ENCODE measurements at regions not wholly inside any gene's neighbourhood (a gene's known extent, or its start where the extent isn't known, plus 50 kb on each side); places are given as distances from the start of the nearest gene placed in this dataset.
"Not testable (repeated sequence)": the region's sequence is repeated elsewhere in the genome, so short reads cannot be mapped to it uniquely, and the experiment has no call there.

GRCh38 chr9:29214154-29214689 lies 1640.9 kb upstream of the C9orf72 start:
- DNase-seq (ENCODE audit: low spot score in 2 of 2) (no peak), FAIRE-seq (no peak)

DNA sequence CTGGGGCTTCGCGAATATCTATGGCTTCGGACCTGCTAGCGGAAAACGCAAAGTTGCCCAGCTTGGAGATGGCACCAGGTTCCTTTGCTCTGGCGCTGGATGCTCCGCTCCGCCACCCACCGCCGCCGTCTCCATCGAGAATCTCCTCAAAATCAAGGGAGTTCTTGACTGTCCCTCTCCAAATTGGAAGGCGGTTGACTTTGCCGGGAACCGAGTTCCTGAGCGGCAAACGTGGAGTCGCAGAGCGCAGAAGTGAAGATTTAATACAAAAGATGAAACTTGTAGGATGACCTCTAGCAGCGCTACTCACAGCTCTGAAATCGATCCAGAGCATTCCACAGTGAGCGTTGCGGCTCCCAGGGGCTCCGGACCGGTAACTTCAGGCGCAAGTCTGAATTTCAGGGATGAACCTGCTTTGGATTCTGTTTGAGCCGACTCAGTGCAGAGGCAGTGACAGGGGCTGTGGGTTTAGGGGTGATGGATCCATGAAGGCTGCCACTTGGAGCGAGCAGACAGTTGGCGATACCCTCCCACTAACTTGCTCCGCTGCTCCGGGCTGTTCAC lies 1641.5 kb upstream of the C9orf72 start:
- no peak for DNase-seq (ENCODE audit: low spot score in 2 of 2)
- no peak for FAIRE-seq

- no peak for FAIRE-seq
- no peak for DNase-seq (ENCODE audit: low spot score in 2 of 2)
Observed at GRCh38 chr9:29217966-29218365, 1644.7 kb upstream of the C9orf72 start.

DNA sequence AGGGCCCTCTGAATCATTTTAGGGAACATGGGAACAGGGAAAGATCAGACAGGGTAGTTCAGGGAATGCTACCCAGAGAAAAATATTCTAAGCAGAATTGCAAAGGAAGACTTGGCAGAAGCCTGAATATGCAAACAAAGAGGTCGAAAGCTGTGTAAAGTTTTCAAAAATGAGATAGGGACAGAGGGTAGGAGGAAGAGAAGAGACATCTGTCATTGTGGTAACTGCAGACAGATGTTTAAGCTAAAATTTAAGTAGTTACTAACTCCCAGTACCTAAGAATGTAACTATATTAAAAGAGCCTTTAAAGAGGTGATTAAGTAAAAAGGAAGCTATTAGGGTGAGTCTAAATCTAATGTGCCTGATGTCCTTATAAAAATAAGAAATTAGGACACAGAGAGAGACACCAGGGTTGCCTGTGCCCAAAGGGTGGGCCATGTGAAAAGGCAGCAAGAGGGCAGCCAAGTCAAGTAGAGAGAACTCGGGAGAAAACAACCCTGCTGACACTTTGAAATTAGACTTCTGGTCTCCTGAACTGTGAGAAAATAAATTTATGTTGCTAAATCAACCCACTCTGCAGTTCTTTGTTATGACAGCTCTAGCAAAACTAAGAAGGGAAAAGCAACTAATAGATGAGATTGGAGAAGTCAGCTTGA lies 1647.4 kb upstream of the C9orf72 start:
- FAIRE-seq, result no peak
- DNase-seq (ENCODE audit: low spot score in 2 of 2), result no peak

GRCh38 chr9:29228558-29228957 lies 1655.3 kb upstream of the C9orf72 start:
- DNase-seq (ENCODE audit: low spot score in 2 of 2) (no peak), FAIRE-seq (no peak)

- FAIRE-seq (no peak), DNase-seq (ENCODE audit: low spot score in 2 of 2) (no peak)
Observed at GRCh38 chr9:29230931-29231330, 1657.7 kb upstream of the C9orf72 start.

DNA sequence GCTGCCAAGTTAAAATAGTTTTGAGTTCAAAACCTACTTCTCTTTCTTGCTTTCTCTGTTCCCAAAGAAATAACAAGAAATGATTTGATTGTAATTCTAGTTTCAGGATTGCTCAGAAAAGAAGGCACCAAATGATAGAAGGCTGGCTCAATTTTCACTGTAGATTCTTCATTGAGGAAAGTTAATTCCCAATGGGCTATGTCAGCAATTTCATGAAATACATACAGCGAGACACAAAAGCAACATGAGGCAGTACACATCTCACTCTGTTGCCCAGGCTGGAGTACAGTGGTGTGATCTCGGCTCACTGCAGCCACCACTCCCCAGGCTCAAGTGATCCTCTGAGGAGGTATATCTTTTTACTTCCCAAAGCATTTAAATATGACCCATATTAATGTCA lies 1659.9 kb upstream of the C9orf72 start:
- FAIRE-seq, result no peak

GRCh38 chr9:29241320-29241719 lies 1668.0 kb upstream of the C9orf72 start:
- FAIRE-seq (no peak), DNase-seq (ENCODE audit: low spot score in 2 of 2) (no peak)

More for the DNA sequence above, 1659.9 kb upstream of the C9orf72 start:
- DNase-seq (ENCODE audit: low spot score in 2 of 2), result no peak

GRCh38 chr9:29245351-29245750 lies 1672.1 kb upstream of the C9orf72 start:
- FAIRE-seq, result no peak
- DNase-seq (ENCODE audit: low spot score in 2 of 2), result no peak

GRCh38 chr9:29270400-29270799 lies 1697.1 kb upstream of the C9orf72 start:
- not testable (repeated sequence) for FAIRE-seq; DNase-seq (ENCODE audit: low spot score in 2 of 2)

DNA sequence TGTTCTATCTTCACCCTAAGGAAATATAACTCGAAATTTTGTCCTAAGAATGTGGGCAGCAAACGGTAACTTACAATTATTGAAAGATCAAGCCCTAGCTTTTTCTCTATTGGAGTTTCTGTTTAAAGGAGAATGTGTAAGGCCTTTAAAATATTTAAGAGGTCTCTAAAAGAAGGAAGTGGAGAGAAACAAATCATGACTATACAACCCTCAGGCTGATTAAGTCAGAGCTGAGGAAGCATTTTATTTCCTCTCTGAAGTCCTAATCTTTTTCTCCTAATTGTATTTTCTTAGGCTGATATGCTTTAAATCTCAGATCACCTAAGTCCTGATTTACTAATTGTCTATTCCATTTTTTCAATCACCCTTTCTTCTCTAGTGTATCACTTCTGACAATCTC lies 1708.8 kb upstream of the C9orf72 start:
- FAIRE-seq (no peak), DNase-seq (ENCODE audit: low spot score in 2 of 2) (no peak)

DNA sequence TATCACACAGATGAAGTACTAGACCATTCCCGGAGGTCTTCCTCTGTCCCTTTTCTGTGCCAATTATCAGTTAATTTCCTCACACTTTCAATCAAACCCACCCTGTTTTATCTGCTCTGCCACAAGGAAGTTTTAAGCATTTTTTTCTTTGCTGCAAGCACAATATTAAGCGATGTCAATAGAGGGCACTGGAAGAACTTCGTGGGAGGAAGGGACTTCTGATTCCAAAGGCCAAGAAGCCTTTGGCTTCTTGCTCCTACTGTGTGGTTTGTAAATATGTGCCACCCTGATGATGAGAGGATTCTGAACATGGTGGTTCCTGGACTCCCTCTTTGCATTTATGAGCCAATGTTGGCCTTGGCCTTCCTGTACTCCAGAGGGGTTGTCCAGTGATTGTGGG lies 1712.5 kb upstream of the C9orf72 start:
- FAIRE-seq, result no peak
- DNase-seq (ENCODE audit: low spot score in 2 of 2), result no peak

- DNase-seq (ENCODE audit: low spot score in 2 of 2) (no peak), FAIRE-seq (no peak)
Observed at GRCh38 chr9:29289365-29289764, 1716.1 kb upstream of the C9orf72 start.

DNA sequence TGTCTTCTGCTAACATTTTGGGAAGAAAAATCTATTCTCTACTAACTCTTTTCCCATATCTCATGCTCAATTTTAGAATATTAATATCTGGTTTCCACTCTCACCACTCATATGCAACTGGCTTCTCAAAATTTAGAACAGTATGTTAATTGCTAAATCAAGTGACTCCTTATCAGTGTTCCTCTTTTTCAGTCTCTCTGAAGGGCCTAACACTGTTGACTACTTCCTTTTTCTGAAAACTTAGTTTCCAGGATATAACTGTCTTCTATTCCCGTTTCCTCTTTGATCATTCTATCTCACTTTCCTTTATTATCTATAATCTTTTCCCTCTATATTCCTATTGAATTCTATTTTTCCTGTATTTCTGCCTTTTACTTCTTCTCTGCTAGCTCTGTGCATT lies 1717.2 kb upstream of the C9orf72 start:
- no peak for DNase-seq (ENCODE audit: low spot score in 2 of 2)
- FAIRE-seq, result no peak

- no peak for FAIRE-seq
- DNase-seq (ENCODE audit: low spot score in 2 of 2), result no peak
Observed at GRCh38 chr9:29297592-29297991, 1724.3 kb upstream of the C9orf72 start.

DNA sequence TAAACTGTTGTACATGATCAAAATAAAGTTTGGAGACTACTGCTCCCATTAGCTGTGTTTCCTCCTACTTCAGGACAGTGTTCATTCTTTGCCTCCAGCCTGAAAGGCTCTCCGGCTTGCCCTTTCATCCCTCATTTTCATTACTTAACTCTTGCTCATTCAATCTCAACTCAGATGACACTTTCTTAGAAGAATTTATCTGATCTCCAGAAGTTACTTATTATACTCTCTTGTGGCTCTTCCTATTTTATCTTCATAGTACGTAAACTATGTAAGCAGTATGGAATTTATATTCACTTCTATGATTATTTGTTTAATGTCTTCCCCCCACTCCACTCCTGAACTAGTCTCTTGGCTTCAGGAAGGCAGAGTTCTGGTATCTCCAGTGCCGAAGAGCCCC lies 1737.9 kb upstream of the C9orf72 start:
- FAIRE-seq (no peak), DNase-seq (ENCODE audit: low spot score in 2 of 2) (no peak)

- DNase-seq (ENCODE audit: low spot score in 2 of 2) (no peak), FAIRE-seq (no peak)
Observed at GRCh38 chr9:29312327-29312726, 1739.0 kb upstream of the C9orf72 start.

- FAIRE-seq, result no peak
- no peak for DNase-seq (ENCODE audit: low spot score in 2 of 2)
Observed at GRCh38 chr9:29319736-29320513, 1746.6 kb upstream of the C9orf72 start.

DNA sequence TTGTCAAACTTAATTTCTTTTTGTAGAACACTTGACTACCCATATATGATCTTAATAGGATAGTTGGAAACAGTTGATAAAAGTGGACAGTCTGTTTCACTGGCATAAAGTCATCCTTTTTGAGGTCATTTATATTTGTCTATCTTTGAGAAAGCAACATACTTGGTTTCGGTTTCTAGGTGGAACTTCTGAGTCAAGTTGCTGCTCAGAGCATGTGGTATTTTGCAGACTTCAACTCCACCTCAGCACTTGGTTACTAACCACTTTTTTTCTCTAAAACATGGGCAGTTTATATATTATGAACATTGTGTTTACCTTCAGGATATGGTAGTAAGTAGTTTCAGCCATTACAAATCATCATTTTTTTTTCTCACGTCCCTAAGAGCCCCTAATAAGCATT lies 1749.0 kb upstream of the C9orf72 start:
- DNase-seq (ENCODE audit: low spot score in 2 of 2), result no peak
- FAIRE-seq, result no peak

DNA sequence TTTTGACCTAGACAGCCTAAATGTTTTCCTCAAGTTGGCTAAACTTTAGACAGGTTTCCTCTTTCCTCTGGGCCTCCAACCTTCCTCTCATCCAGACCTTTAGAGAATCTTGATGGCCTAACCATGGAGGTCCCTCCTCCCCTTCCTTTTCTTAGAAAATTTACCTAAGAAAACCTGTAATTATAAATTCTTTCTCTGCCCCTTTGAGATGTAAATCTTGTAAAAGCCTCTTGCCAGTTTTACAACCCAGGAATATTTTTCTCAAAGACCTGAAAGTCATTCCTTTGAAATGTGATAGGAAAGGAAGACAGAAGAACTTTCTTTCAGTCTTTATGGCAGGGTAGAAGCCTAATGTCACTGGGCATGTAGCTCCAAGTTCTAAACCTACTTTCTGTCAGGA lies 1752.6 kb upstream of the C9orf72 start:
- FAIRE-seq (no peak), DNase-seq (ENCODE audit: low spot score in 2 of 2) (no peak)

GRCh38 chr9:29332789-29333188 lies 1759.5 kb upstream of the C9orf72 start:
- DNase-seq (ENCODE audit: low spot score in 2 of 2) (no peak), FAIRE-seq (no peak)

GRCh38 chr9:29336281-29336680 lies 1763.0 kb upstream of the C9orf72 start:
- DNase-seq (ENCODE audit: low spot score in 2 of 2) (no peak), FAIRE-seq (no peak)

Data from frontal cortex (tissue), 3 donors.